ENCODE measurements at regions not wholly inside any gene's neighbourhood (a gene's known extent, or its start where the extent isn't known, plus 50 kb on each side); places are given as distances from the start of the nearest gene placed in this dataset.

GRCh38 chr2:122515731-122516290 is 760.4 kb downstream of the TSN start:
- TF ChIP-seq POLR2A (IDR thresholded peaks at IDR 0.05; ENCODE audit: low read length) (no peak), GATA1 (IDR thresholded peaks at IDR 0.05; ENCODE audit: low read depth, low read length) (no peak)
